NB4 (cell line): ENCODE measurements at regions not wholly inside any gene's neighbourhood (a gene's known extent, or its start where the extent isn't known, plus 50 kb on each side); places are given as distances from the start of the nearest gene placed in this dataset.

Source experiments
- MYC ChIP-seq: IDR thresholded peaks from 2 replicates; pipeline ENCODE4 v1.6.1; 2011; ENCODE audit warnings: low read depth, low read length
- POLR2A ChIP-seq: IDR thresholded peaks from 2 replicates; pipeline ENCODE4 v1.6.1; 2011; ENCODE audit warnings: mild to moderate bottlenecking; ENCODE audit not compliant: insufficient read length; ENCODE audit errors: extremely low read depth
- TF ChIP-seq, protein P1 (sequence below): IDR thresholded peaks from one replicate; pipeline ENCODE4 v1.5.1; 2012; ENCODE audit warnings: low read depth, low read length
- TF ChIP-seq, protein P2 (sequence below): IDR thresholded peaks from 2 replicates; pipeline ENCODE4 v1.6.1; 2011; ENCODE audit warnings: low read depth, low read length

DNA sequence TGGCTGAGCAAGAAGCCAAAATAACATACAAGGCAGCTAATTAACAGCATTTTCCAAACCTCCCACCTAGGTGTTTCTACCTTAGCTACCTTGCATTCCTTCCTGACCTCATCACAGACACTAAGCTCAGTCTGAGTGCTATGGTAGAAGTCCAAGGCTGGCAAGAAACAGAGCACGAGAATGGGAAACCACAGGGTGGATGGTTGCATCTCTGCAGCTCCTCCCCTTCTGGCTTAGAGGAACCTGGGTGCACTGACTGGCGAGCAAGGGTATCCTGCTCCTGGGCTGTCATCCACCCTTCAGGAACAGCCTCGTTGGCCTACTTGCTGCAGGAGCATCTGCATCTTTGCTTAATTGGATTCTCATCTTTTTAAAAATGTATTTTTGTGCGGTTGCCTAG lies 73.1 kb upstream of the KIRREL3 start:
- TF ChIP-seq, protein P1, sequence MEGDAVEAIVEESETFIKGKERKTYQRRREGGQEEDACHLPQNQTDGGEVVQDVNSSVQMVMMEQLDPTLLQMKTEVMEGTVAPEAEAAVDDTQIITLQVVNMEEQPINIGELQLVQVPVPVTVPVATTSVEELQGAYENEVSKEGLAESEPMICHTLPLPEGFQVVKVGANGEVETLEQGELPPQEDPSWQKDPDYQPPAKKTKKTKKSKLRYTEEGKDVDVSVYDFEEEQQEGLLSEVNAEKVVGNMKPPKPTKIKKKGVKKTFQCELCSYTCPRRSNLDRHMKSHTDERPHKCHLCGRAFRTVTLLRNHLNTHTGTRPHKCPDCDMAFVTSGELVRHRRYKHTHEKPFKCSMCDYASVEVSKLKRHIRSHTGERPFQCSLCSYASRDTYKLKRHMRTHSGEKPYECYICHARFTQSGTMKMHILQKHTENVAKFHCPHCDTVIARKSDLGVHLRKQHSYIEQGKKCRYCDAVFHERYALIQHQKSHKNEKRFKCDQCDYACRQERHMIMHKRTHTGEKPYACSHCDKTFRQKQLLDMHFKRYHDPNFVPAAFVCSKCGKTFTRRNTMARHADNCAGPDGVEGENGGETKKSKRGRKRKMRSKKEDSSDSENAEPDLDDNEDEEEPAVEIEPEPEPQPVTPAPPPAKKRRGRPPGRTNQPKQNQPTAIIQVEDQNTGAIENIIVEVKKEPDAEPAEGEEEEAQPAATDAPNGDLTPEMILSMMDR = no peak
- TF ChIP-seq, protein P2, sequence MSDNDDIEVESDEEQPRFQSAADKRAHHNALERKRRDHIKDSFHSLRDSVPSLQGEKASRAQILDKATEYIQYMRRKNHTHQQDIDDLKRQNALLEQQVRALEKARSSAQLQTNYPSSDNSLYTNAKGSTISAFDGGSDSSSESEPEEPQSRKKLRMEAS = no peak
- no peak for TF ChIP-seq MYC
- TF ChIP-seq POLR2A = no peak
